GM04503 (cell line): ENCODE measurements at regions not wholly inside any gene's neighbourhood (a gene's known extent, or its start where the extent isn't known, plus 50 kb on each side); places are given as distances from the start of the nearest gene placed in this dataset.

ENCODE experiments used
- DNase-seq: peaks from one replicate; pipeline ENCODE4 v3.0.0-alpha.2; 2012; ENCODE audit warnings: low read depth

DNA sequence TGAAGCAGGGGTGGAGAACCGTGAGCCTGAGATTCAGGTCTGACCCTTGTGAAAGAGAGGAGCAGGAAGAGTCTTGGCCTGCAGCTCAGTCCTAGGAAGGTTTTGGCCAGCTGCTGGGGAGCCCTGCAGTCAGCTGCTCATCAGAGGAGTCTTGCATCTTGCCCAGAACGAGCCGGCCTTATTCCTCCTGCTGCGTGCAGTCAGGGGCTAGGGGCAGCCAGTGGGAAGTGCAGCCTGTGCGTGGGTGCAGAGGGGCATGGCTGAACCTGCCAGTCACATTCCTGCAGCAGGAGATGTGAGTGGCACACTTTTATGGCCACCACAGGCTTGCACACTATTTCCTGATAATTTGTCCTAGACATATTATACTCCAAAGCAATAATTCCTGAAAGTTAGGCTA is 278.7 kb downstream of the NPR3 start:
- DNase-seq, result no peak

DNA sequence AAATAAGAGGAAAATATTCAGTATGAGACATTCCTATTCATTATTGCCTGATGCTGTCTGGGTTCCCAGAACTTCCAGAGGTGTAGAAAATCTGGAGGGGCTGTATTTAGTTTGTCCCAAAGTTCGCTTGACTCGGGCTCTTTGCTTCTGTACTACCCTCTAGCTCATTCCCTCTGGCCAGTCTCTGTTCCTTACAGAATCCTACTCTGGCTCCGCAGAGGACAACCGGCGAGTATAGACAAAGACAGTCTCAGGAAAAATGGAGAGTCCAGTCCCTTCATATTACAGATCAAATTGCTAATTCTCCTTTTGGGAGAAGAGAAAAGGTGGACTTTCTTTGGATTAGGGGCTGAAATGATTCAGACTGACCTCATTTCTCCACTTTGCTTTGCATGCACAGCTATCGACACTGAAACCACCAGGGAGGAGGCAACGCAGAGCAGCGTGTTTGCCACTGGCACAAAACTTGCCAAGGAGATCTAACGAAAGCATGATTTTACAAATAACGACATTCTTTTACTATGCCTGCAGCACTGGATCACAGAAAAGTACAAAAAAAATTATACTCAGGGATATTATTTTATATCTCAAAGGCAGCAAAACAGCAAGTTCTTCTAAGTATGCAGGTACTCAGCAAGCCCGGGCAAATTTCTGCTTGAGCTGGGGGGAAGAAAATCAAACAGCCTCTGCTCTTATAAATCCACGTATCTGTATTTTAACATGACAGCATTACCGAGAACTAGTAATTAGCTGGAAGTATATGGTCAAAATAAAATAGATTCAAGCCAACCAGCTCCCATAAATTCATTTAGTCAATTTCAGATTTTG is 279.7 kb downstream of the NPR3 start:
- DNase-seq, result no peak

DNA sequence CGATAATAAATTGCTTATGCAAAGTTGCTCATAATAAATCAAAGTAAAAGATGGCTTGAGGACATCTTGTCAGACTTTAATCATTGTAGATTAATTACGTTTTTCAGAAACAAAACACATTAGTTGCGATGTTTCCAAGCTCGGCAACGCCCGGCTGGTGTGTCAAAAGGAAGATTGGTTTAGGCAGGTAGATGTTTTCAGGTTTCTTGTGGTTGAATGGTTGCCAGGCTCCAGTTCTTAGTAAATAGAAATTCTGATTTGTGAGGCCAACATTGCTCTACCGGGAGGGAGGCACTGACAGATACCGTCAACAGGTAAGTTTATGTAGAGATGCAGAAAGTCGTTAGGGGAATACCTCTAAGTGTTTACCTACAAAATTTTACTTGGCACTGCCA is 280.3 kb downstream of the NPR3 start:
- no peak for DNase-seq

DNA sequence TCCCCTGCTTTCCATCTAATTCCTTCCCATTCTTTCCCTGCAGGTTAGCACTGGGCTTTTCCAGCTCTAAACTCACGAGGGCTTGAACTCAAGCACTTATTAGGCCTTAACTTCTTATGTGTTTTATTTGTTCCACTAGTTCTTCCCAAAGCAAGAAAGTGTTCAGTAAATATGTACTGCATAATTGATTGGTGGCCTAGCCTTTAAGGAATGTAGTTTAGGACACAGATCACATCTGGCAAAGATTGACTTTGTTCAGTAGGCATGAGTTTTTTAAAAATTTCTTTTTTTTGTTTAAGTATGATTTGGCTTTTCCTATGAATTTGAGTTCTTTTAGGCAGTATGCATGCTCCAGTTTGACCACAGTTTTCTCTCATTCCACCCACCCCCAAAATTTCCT is 285.2 kb downstream of the NPR3 start:
- no peak for DNase-seq

DNA sequence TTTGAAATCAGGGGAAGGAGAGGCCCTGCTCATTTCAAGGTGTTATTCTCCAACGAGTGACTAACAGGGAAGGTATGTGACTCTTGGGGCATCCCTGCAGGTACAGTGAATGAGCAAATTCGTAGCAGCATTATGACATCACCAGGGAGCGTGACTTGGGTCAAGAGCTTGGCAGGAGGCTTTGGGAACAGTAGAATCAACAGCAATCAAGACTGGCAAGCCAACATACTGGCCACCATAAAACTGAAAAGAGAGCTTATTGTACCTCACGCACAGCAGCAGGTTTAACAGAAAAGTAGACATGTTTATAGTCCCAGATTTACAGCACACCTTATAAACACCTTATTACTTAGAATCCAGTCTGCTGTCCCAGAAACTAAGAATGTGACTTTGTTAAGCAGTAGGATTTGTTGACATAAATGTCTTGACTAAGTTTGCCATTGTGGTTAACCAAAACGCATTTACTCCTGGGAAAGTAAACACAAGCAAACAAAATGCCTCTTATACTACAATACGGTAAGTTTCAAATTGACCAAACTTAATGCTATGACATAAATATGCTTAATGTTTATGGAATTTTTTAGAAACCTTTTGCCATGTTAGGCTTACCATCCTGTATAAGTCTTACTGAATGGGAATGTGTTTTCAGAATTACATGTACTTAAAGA is 297.8 kb downstream of the NPR3 start:
- DNase-seq, result no peak

DNA sequence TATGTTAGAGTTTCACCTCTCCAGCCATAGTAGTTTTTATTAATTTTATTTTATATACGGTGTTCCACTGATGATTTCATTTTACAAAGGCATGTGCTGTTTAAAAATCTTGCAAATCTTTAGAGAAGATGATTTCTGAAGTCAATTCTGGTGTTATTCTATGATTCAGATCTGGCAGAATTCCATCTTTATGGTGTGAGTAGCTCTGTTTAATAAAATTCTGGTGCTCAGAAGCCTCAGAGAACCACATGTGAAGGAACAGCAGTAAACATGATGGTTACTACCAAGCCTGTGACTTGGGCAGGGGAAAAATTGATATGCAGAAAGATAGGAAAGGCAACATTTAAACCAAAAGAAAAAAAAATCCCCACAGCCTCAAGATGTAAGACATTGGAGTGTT is 299.7 kb downstream of the NPR3 start:
- DNase-seq, result no peak

DNA sequence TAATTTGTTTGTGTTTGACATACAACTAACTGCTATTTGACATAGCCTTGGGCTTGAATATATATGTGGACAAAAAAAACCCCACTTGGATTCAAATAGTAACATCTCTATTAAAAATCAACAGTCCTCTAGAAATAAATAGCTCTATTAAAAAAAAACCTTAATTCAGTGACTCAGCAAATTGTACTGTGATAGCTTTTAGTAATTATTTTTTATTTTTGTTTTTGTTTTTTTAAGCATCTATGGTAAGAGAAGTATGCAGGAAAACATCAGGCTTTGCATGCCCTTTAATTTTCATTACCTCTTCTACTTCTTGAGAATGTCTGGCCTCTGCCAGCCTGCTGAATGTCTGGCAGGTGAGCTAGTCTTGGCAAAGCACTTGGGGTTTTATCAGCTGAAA is 300.7 kb downstream of the NPR3 start:
- no peak for DNase-seq

DNA sequence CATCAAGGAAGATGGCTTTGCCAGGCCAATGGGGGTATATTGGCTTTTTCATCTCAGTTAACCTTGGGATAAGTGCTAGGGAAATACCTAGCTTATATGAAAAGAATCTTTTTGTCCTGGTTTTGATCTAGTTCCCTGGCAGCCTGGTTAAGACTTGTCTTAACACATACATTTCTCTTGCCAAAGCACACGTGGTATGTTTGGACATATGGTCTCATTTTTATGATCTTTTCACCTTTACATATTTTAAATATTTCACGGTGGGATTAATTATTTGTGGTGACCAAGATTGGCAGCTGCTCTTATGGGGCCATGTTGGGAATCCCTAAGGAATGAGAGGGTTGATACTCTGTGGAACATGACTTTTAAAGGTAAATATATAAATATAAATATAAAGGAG is 312.5 kb downstream of the NPR3 start:
- no peak for DNase-seq

DNA sequence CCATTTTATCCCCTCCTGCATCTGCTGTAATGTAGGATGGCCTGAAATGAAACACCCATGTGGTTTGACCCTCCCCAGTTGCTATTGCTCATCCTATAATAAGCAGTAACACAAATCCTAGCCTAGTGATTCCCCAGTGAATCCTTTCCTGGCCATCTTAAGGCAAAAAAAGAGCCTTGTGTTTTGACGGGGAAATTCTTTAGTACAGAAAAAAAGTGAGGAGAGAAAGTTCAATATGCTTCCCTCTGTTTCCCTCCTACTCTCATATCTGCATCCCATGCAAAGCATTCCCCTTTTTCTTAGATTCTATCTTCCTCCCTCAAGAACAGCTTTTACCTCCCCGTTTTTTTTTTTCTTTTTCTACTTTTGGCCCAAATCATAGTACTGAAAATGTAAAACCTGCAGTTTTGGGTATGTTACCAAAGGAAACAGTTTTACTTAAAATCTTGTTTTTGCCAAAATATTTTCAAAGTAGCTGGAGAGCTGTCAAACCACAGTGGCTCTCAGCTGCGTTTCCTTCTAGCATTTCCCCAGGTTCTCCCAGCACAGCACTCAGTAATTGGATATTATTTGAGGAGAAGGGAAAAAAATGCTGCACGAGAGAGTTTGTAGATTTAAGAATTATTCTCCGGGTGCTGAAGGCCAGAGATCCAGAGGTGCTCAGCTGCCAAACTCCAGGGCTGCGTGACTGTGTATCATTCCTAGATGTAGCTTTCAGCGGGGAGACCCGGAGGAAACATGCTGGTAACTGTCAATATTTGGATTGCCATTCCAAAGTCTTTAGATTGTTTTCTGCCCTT is 321.4 kb downstream of the NPR3 start:
- DNase-seq, result peak; percentile 76

DNA sequence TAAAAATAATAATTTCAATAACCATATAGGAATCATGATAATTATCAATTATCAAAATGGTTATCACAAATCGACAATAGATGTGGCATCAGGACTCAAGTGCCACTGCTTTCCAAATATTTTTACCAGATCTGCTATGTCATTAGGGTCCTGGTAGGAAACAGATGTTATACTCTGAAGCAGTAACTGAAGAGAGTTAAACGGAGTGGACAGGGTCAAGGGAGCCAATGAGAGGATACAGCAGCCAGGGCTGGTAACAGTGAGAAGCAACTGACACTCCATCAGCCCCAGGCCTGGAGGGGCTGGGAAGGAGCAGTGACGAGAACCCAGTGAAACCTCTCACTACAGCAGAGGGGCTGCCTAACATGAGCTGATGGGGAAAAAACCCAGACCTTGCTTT is 322.4 kb downstream of the NPR3 start:
- DNase-seq, result no peak

DNA sequence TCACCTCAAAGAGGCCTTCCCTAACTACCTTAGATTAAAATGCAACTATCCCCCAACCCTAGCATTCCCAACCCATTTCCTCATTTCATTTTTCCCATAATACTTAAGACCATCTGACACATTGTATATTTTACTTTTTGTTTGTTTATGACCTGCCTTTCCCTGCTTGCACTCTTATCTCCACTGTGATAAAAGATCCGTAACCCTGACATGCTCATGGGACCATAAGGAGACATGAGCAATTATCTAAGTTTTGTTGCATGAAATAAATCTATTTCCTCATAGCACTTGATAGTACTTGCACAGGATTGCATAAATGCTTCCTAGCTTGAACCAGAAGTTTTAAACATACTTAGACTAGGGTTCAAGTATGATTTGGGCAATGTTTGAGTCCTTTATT is 323.7 kb downstream of the NPR3 start:
- no peak for DNase-seq

DNA sequence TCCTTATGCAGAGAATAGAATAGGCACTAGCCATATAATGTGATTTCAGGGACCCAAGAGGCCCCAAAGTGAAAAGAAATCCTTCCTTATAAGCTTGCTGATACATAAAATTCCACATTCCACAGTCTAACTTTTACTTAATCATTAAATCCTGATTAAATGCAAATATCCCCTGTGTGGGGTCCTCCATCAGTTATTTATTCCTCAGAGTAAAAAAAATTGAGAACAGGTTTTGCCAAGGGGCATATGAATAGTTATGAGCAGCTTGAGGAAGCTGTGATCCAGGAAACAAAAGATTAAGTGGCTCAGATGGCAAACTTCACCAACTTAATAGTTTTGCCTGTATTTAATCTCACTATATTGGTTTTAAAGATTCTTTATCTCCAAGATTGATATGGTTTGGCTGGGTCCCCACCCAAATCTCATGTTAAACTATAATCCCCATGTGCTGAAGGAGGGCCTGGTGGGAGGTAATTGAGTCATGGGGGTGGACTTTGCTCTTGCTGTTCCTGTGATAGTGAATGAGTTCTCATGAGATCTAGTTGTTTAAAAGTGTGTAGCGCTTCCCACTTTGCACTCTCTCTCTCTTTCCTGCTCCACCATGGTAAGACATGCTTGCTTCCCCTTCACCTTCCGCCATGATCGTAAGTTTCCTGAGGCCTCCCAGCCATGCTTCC is 324.9 kb downstream of the NPR3 start:
- DNase-seq, result no peak

DNA sequence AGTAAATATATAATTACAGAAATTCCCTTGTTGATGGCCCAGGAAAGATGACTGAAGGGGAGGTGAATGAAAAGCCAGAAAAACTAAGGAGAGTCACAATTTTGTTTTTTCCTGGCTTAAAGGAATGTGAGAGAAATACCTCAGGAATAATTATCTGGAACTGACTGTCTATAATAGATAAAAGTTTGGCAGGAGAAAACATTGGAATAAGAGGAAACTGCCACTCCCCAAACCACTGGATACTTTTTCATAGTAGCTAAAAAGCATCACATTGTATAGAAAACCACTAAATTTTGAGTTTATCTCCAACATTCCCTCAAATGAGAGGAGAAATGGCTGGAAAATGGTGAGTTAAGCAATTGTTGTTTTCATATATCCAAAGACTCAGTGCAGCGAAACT is 326.0 kb downstream of the NPR3 start:
- DNase-seq, result no peak

DNA sequence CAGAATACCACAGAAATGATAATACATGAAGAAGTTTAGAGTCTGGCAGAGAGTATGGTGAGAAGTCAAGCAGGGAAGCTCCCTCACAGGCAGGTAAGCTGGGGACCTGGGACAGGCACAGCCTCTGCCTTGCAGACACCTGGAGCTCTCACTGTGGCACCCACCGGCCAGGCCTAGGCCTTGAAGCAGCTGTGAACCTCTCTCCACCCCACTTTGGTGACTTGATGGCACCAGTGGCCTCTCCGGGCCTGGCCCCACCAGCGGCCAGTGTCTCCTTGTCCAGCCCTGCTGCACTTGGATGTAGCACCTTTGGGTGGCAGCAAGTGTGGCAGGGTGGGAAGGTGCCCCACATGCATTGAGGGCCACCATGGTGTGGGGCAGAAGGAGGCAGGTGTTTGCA is 330.5 kb downstream of the NPR3 start:
- DNase-seq, result no peak

DNA sequence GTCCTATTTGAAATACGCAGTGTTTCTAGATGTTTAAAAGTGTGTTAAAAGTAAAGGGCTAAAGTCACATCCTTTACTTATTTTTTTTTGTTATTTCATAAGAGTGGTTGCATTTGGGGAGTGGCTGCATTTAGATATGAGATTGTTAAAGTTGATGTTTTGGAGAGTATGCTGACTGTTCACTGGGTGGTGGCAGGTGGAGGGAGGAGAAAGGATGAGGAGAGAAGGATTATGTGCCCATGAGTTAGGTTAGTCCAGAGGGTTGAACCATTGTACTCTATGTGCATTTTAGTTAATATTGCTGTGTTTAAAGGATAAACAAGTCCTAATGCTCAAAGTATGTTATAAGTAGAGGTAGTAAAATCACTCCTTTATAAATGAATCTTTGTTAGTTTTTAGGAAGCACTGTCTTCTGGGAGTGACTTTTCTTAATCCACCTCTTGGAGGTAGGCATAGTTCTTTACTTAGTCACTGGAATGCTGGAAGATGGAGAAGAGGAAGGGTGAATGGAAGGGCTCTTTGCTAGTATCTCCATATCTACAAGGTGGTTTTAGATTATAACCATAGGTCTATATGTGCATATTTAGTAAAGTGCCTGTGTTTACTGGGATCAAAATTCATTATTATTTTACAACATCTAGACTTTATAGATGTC is 332.3 kb downstream of the NPR3 start:
- DNase-seq, result no peak

DNA sequence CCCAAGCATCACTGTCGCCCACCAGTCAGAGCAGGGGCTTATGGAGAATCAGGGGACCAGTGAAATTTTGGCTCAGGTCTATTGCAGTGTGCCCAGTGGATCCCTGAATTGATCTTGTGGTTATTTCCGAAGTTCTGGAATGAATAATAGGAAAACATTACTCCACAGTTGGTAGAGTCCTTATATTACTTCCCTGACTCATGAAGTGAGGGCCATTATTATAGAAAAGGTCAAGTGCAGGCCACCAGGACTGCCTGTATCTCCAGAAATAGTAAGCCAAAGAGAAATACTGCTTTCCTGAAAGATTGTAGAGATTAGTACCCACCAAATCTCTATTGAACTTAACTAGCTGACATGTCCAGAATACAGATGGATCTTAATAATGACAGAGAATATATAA is 335.0 kb downstream of the NPR3 start:
- DNase-seq, result no peak

DNA sequence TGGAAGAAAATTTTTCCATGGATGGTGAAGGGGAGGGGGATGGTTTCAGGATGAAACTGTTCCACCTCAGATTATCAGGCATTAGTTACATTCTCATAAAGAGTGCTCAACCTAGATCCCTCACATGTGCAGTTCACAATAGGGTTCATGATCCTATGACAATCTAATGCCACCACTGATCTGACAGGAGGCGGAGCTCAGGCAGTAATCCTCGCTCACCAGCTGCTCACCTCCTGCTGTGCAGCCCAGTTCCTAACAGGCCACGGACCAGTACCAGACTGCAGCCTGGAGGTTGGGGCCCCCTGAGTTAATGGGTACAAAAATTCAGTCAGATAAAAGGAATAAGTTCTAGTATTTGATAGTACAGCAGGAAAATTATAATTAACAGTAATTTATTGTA is 337.2 kb downstream of the NPR3 start:
- no peak for DNase-seq

DNA sequence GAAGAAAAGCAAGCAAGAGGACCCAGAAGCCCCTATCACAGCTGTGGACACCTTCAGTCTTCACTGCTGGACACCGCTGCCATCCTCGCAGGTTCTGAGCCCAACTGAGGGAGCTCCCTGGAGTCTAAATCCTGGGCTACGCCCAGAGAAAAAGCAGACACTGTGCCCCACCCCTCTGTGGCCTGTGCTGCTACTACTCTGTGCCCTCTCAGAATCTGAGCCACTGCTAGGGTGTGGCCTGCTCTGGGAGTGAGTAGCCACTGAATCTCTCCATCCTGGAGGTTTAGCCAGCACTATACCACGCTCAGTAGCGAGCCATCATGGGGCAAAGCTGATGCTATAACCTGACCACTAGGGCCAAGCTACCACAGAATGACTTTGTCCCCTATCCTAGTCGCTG is 338.2 kb downstream of the NPR3 start:
- no peak for DNase-seq

DNA sequence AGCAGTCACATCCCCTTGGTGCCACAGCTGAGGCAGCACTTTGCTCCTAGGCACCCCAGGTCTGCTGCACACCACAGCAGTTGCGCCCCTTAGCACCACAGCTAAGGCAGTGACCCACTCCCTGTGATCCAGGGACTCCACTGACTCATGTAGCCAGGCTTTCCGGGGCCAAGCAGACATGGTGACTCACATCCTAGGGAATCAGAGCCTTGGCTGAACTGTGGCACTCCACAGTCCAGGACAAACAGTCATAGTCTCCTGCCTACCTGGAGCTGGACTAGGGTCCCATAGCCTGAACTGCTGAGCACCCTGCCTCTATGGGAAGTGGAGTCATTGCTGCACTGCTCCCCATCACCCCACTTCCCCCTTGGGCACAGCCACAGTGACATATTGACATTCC is 338.7 kb downstream of the NPR3 start:
- peak; percentile 77 for DNase-seq

DNA sequence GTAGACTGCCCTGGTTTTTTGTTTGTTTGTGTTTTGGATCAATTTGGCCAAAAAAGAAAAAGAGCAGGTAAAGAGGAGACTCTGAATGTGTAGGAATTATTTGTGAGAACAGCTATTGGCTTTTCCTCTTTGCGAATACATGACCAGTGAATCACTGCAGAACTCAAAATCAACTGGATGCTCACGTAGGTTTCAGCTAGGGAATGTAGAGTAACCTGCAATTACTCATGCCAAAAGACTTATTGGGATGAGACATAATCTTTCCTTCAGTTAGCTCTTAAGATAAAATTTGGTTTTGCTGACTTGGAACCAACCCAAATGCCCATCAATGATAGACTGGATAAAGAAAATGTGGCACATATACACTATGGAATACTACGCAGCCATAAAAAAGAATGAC is 348.0 kb downstream of the NPR3 start:
- no peak for DNase-seq

DNA sequence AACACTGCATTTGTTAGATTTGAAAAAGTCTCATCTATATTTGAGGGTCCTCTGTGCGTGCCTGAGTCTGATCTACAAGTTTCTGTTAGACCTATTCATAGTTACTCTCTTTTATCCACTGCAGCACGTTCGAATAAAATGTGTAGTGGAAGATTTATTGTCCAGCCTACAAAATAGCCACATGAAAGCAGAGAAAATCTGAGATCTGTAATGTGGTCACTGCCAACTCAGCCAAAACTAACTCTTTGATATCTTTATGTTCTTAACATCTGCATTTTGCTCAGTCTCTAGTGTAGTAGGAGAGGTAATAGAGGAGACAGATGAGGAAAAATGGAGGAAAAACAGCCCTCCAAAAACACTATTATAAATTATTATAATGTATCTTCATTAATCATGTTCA is 354.0 kb downstream of the NPR3 start:
- DNase-seq, result no peak

DNA sequence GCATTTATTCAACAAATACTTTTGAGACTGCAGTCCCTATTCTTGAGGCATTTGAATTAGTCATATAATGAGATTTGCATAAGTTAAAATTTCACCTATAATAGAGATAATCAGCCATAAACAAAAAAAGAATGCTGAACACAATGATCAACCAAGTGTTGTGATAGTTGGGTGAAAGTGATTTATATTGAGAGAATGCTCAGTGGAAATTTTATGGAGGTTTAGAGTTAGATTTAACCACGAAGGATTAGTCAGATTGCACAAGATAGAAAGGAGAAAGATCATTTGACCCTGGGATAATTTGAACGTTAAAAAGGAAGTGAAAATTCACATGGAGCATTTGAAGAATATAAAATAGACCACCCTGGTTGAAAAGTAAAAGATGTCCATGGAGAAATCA is 356.2 kb downstream of the NPR3 start:
- no peak for DNase-seq
